Ovary (tissue), 7 donors: ENCODE measurements at regions not wholly inside any gene's neighbourhood (a gene's known extent, or its start where the extent isn't known, plus 50 kb on each side); places are given as distances from the start of the nearest gene placed in this dataset.
"Not testable (repeated sequence)": the region's sequence is repeated elsewhere in the genome, so short reads cannot be mapped to it uniquely, and the experiment has no call there.

Experiments
- DNase-seq, 5 donors: peaks; one replicate each; pipeline ENCODE4 v3.0.0-alpha.2; 2019 to 2020
- H3K27ac ChIP-seq, 2 donors: fragments of 200-600 bp; one replicate each; pipeline versions ENCODE4 v1.5.1 to v1.8.0; 2019 to 2022
- H3K27me3 ChIP-seq: fragments of 200-600 bp; one replicate; pipeline ENCODE4 v1.8.0; 2022
- H3K36me3 ChIP-seq: fragments of 200-600 bp; sonication (generic); one replicate; pipeline ENCODE4 v1.5.1; 2019
- H3K4me1 ChIP-seq: one replicate; pipeline ENCODE4 v1.8.1; 2013; ENCODE audit warnings: mild to moderate bottlenecking, moderate library complexity; ENCODE audit not compliant: insufficient read depth
- H3K4me3 ChIP-seq: fragments of 200-600 bp; sonication (generic); one replicate; pipeline ENCODE4 v1.5.1; 2017
- H3K9me3 ChIP-seq, 2 donors: fragments of 200-600 bp in 1 of 2; sonication (generic) in 1 of 2; one replicate each; pipeline versions ENCODE4 v1.5.1 to v1.8.1; 2013 to 2019; ENCODE audit warnings: mild to moderate bottlenecking in 1 of 2, moderate library complexity in 1 of 2
- CTCF ChIP-seq, 3 donors: fragments of 450-650 bp in 2 of 3; fragments of 200-600 bp in 1 of 3; IDR thresholded peaks; one replicate each; pipeline versions ENCODE4 v1.5.1 to v1.8.0; 2016 to 2022; ENCODE audit warnings: antibody characterized with exemption in 3 of 3, mild to moderate bottlenecking in 1 of 3
- EP300 ChIP-seq: sonication (generic); formaldehyde crosslinking; IDR thresholded peaks from one replicate; pipeline ENCODE4 v1.6.1; 2017; ENCODE audit warnings: antibody characterized with exemption
- POLR2A ChIP-seq: fragments of 450-650 bp; IDR thresholded peaks from one replicate; pipeline ENCODE4 v1.6.1; 2017; ENCODE audit warnings: antibody characterized with exemption, mild to moderate bottlenecking, moderate library complexity
- whole genome bisulfite sequencing, 3 donors: extraction: QIAGEN DNeasy Blood & Tissue Kit in 1 of 3; methylation state at CpG; one replicate each; pipeline versions ENCODE4 v1.1.5 to v1.1.7; 2013 to 2017; 5-methylcytosine and 5-hydroxymethylcytosine counted together
- intact Hi-C, 4 donors: fragments of 100-400 bp; cut with DNase I; formaldehyde crosslinking; loops; one replicate each; pipeline versions ENCODE4 v1.11.0 to v1.15.1; 2022 to 2023
- donor health status: DM: no; HTN: no; CAD: no; lungs with moderate emphysema.
- donor health status: DM: no; HTN: no; CAD: no.
- donor health status: Bipolar disorder and iron deficiency.
- donor health status: DM: no; HTN: no; CAD: no.
- donor health status: DM: yes; HTN: yes; CAD: no.

GRCh38 chr12:127980585-127980984 lies 286.4 kb upstream of the TMEM132C start:
- Histone ChIP-seq H3K27me3 (no peaks in the 10 kb centered on the region), H3K27ac (no peak overlapping the region), H3K4me3 (no peak overlapping the region), H3K4me1 (no peaks in the 10 kb centered on the region), H3K36me3 (no peaks in the 10 kb centered on the region), H3K9me3 (no peaks in the 10 kb centered on the region)
- intact Hi-C loops: no loop called here
- DNase-seq: no peak
- WGBS, 3 donors: 29 to 53% (median 35%) methylated on average over 4 of the region's 4 CpGs
- TF ChIP-seq EP300: no peak
- TF ChIP-seq POLR2A: no peak
- TF ChIP-seq CTCF (IDR thresholded peaks at IDR 0.05): no peak

GRCh38 chr12:127981875-127982274 lies 285.1 kb upstream of the TMEM132C start:
- no peaks in the 10 kb centered on the region for H3K27me3 ChIP-seq
- intact Hi-C loops: no loop called here
- DNase-seq: no peak
- 69 to 81% (median 75%) methylated on average over 5 of the region's 5 CpGs for WGBS, 3 donors
- H3K4me1 ChIP-seq: no peaks in the 10 kb centered on the region
- no peak overlapping the region for H3K4me3 ChIP-seq
- no peaks in the 10 kb centered on the region for H3K9me3 ChIP-seq
- no peak overlapping the region for H3K27ac ChIP-seq
- no peaks in the 10 kb centered on the region for H3K36me3 ChIP-seq
- no peak for TF ChIP-seq CTCF (IDR thresholded peaks at IDR 0.05)
- TF ChIP-seq EP300: no peak
- no peak for TF ChIP-seq POLR2A

DNA sequence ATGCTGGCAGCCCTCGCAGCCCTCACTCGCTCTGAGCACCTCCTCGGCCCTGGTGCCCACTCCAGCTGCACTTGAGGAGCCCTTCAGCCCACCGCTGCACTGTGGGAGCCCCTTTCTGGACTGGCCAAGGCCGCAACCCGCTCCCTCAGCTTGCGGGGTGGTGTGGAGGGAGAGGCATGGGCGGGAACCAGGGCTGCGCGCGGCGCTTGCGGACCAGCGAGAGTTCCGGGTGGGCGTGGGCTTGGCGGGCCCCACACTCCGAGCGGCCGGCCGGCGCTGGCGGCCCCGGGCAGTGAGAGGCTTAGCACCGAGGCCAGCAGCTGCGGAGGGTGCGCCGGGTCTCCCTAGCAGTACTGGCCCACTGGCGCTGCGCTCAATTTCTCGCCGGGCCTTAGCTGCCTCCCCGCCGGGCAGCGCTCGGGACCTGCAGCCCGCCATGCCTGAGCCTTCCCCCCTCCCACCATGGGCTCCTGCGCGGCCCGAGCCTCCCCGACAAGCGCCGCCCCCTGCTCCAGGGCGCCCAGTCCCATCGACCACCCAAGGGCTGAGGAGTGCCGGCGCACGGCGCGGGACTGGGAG lies 283.7 kb upstream of the TMEM132C start:
- H3K27ac ChIP-seq, H3K9me3 ChIP-seq, H3K36me3 ChIP-seq, H3K4me3 ChIP-seq, DNase-seq, H3K27me3 ChIP-seq, H3K4me1 ChIP-seq, intact Hi-C loops: not testable (repeated sequence)
- 96 to 97% (median 96%) methylated on average over 33 to 50 of the region's 50 CpGs for WGBS, 3 donors

GRCh38 chr12:127984386-127985055 lies 282.4 kb upstream of the TMEM132C start:
- no peaks in the 10 kb centered on the region for H3K36me3 ChIP-seq
- no peak for DNase-seq
- intact Hi-C loops: no loop called here
- H3K27me3 ChIP-seq: no peaks in the 10 kb centered on the region
- no peak overlapping the region for H3K27ac ChIP-seq
- H3K4me1 ChIP-seq: no peaks in the 10 kb centered on the region
- H3K9me3 ChIP-seq: no peaks in the 10 kb centered on the region
- 45 to 54% (median 46%) methylated on average over 10 of the region's 10 CpGs for WGBS, 3 donors
- TF ChIP-seq POLR2A (no peak), CTCF (IDR thresholded peaks at IDR 0.05) (no peak), EP300 (no peak)
- H3K4me3 ChIP-seq: no peak overlapping the region

DNA sequence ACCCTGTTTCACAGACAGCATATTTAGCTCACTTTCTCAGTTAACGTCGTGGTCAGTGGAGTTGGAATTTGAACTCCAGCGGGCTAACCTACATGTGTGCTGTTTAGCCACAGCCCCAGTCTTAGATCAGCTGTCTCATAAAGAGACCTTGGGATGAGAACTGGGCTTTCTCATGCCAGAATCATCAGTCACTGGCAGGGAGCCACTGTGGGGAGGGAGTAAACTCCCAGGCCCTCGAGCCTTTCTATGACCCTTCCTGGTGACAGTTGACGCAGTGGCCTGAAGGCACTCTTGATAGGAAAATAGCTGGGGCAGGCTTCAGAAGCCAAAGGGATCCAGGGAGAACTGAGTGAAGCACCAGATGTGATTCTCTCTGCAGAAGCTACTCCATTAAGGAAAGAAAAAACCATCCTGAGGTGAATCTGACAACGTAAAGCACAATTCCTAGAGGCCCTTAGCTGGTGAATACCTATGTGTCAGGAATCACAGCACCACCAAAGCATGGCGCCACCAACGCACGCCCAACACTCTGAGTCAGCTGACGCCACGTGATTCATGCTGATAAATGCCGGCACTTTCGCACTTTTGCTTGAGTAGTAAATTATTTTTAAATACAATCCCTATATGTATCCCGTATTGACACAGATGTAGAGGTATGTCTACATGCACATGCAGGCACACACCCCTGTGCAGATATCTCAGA lies 279.6 kb upstream of the TMEM132C start:
- intact Hi-C loops: no loop called here
- H3K9me3 ChIP-seq: no peaks in the 10 kb centered on the region
- 60 to 62% (median 60%) methylated on average over 14 of the region's 14 CpGs for WGBS, 3 donors
- no peak for DNase-seq
- H3K4me1 ChIP-seq: no peaks in the 10 kb centered on the region
- no peaks in the 10 kb centered on the region for H3K36me3 ChIP-seq
- no peaks in the 10 kb centered on the region for H3K27me3 ChIP-seq
- H3K27ac ChIP-seq: no peak overlapping the region
- TF ChIP-seq EP300: no peak
- no peak for TF ChIP-seq POLR2A
- TF ChIP-seq CTCF (IDR thresholded peaks at IDR 0.05): no peak
- no peak overlapping the region for H3K4me3 ChIP-seq
